SH-SY5Y (cell line): ENCODE measurements at regions not wholly inside any gene's neighbourhood (a gene's known extent, or its start where the extent isn't known, plus 50 kb on each side); places are given as distances from the start of the nearest gene placed in this dataset.

Source experiments
- GATA2 ChIP-seq: IDR thresholded peaks from 2 replicates; pipeline ENCODE4 v1.6.1; 2011; ENCODE audit warnings: mild to moderate bottlenecking, low read depth, low read length
- GATA3 ChIP-seq: IDR thresholded peaks from 2 replicates; pipeline ENCODE4 v1.6.1; 2011; ENCODE audit warnings: low read depth, mild to moderate bottlenecking, low read length, moderate library complexity

- TF ChIP-seq GATA2 (no peak), GATA3 (no peak)
Measured at GRCh38 chr1:239587066-239587465, 200.7 kb downstream of the CHRM3 start.
